K562 (cell line): ENCODE measurements at regions not wholly inside any gene's neighbourhood (a gene's known extent, or its start where the extent isn't known, plus 50 kb on each side); places are given as distances from the start of the nearest gene placed in this dataset.

Experiments used
- ATAC-seq: fragments of 200-7000 bp; cut with Tn5 transposase; 3 replicates; pipeline ENCODE4 v1.9.1; 2020; ENCODE audit warnings: moderate library complexity
- BruUV-seq: library from RNA; stranded (reverse); fragments of 400-500 nt; replicated peaks from 2 replicates; lab custom pipeline; 2021; lab: Mats Ljungman, UMichigan
- CTCF ChIA-PET: fragments of 300-600 bp; formaldehyde crosslinking; extraction: SDS; loops from one replicate; lab custom pipeline; 2021; ENCODE audit warnings: low intra/inter-chr PET ratio; lab: Yijun Ruan, JAX
- POLR2A ChIA-PET: fragments of 300-600, 350-650 bp; sonication (Branson Sonifier 250); formaldehyde crosslinking; extraction: SDS; loops from one replicate; lab custom pipeline; 2021; ENCODE audit warnings: antibody characterized with exemption, inconsistent platforms; lab: Yijun Ruan, JAX
- DNase-seq, 4 experiments: peaks; one replicate each; pipeline versions ENCODE4 v3.0.0 to v3.0.0-alpha.2; 2011 to 2018; ENCODE audit warnings: low spot score in 3 of 4, mixed read lengths in 3 of 4; ENCODE audit errors: extremely low read depth in 1 of 4
- FAIRE-seq: peaks from 2 replicates; lab custom pipeline; 2011; peaks lifted over from hg19 to GRCh38; lab: Jason Lieb, UNC
- H2AFZ ChIP-seq: 2 replicates; pipeline ENCODE4 v1.6.0; 2011; ENCODE audit warnings: low read depth, low read length, control low read depth, inconsistent platforms
- H3K27ac ChIP-seq: fragments of 200-600 bp; 3 replicates; pipeline ENCODE4 v1.8.0; 2011; ENCODE audit warnings: low read depth, mild to moderate bottlenecking, control low read depth, inconsistent platforms, low read length, moderate library complexity, mixed read lengths; ENCODE audit errors: extremely low read depth
- H3K27me3 ChIP-seq, 2 experiments: fragments of 300-600 bp in 1 of 2; 2 replicates in 1 of 2; 3 replicates in 1 of 2; pipeline versions ENCODE4 v1.6.0 to v1.8.0; 2011; ENCODE audit warnings: inconsistent platforms in 2 of 2, low read length in 2 of 2, mild to moderate bottlenecking in 1 of 2, mixed read lengths in 1 of 2, moderate library complexity in 1 of 2; ENCODE audit not compliant: control insufficient read depth in 2 of 2, insufficient read depth in 2 of 2
- H3K36me3 ChIP-seq: fragments of 300-600 bp; 3 replicates; pipeline ENCODE4 v1.8.0; 2011; ENCODE audit warnings: mild to moderate bottlenecking, low read length, inconsistent platforms; ENCODE audit not compliant: control insufficient read depth, insufficient read depth
- H3K4me1 ChIP-seq, 2 experiments: fragments of 200-600 bp in 1 of 2; replicated peaks in 1 of 2; 2 replicates in 1 of 2; 3 replicates in 1 of 2; pipeline versions ENCODE4 v1.5.1 to v1.8.0; 2011; ENCODE audit warnings: inconsistent platforms in 2 of 2, low read length in 2 of 2, mild to moderate bottlenecking in 1 of 2, mixed read lengths in 1 of 2, moderate library complexity in 1 of 2; ENCODE audit not compliant: control insufficient read depth in 2 of 2, insufficient read depth in 2 of 2
- H3K4me2 ChIP-seq: 2 replicates; pipeline ENCODE4 v1.6.1; 2011; ENCODE audit warnings: low read length, control low read depth, inconsistent platforms, mixed read lengths; ENCODE audit not compliant: insufficient read depth
- H3K4me3 ChIP-seq: fragments of 200-600 bp; sonication (generic), shearing (Covaris generic); 2 replicates; pipeline ENCODE4 v1.5.1; 2016; ENCODE audit warnings: control low read depth, inconsistent platforms
- H3K79me2 ChIP-seq: fragments of 200-600 bp; 3 replicates; pipeline ENCODE4 v1.8.0; 2011; ENCODE audit warnings: low read length, inconsistent platforms; ENCODE audit not compliant: control insufficient read depth, insufficient read depth
- H3K9ac ChIP-seq, 2 experiments: 2 replicates each; pipeline versions ENCODE4 v1.6.0 to v1.6.1; 2011; ENCODE audit warnings: low read depth in 2 of 2, low read length in 2 of 2, control low read depth in 1 of 2, inconsistent platforms in 1 of 2, mild to moderate bottlenecking in 1 of 2, mixed read lengths in 1 of 2; ENCODE audit not compliant: insufficient read depth in 1 of 2
- H3K9me1 ChIP-seq: one replicate; pipeline ENCODE4 v1.6.0; 2011; ENCODE audit warnings: inconsistent platforms, mild to moderate bottlenecking, low read length, moderate library complexity; ENCODE audit not compliant: control insufficient read depth, insufficient read depth
- H3K9me3 ChIP-seq: replicated peaks from 2 replicates; pipeline ENCODE4 v1.5.1; 2011; ENCODE audit warnings: low read depth, low read length, inconsistent platforms; ENCODE audit not compliant: control insufficient read depth, insufficient read depth
- H4K20me1 ChIP-seq: replicated peaks from 2 replicates; pipeline ENCODE4 v1.6.1; 2011; ENCODE audit warnings: low read length, inconsistent platforms, mixed read lengths; ENCODE audit not compliant: control insufficient read depth, insufficient read depth
- CBFA2T2 ChIP-seq: fragments of 450-650 bp; conservative IDR thresholded peaks from 2 replicates; pipeline ENCODE4 v1.6.1; 2017; ENCODE audit warnings: mild to moderate bottlenecking
- CREM ChIP-seq: IDR thresholded peaks from 2 replicates; pipeline ENCODE4 v1.6.1; 2014; ENCODE audit warnings: antibody characterized with exemption, low read depth
- CTCF ChIP-seq, 3 experiments: IDR thresholded peaks in 2 of 3; conservative IDR thresholded peaks in 1 of 3; 2 replicates each; pipeline ENCODE4 v1.5.1; 2011 to 2012; ENCODE audit warnings: low read length in 3 of 3, mild to moderate bottlenecking in 3 of 3, control low read depth in 2 of 3, improper control_type of control experiment in 1 of 3, inconsistent platforms in 1 of 3, low read depth in 1 of 3, mixed read lengths in 1 of 3, moderate library complexity in 1 of 3; ENCODE audit not compliant: insufficient read depth in 2 of 3
- FOXK1 ChIP-seq: sonication (generic); formaldehyde crosslinking; IDR thresholded peaks from 2 replicates; pipeline ENCODE4 v1.8.0; 2022; ENCODE audit warnings: missing genetic modification reagents, mild to moderate bottlenecking, borderline replicate concordance
- ZNF507 ChIP-seq: conservative IDR thresholded peaks from 2 replicates; pipeline ENCODE4 v1.6.1; 2017; ENCODE audit warnings: missing genetic modification characterization, missing compliant biosample characterization
- WGBS: fragments of 100-300 bp; shearing (Covaris generic); methylation state at CpG from one replicate; pipeline ENCODE4 v1.1.6; 2016; ENCODE audit warnings: low coverage, mixed read lengths; ENCODE audit not compliant: insufficient coverage; ENCODE audit errors: missing lambda C conversion rate; 5-methylcytosine and 5-hydroxymethylcytosine counted together
- in situ Hi-C: fragments of 300-500 bp; cut with MboI; formaldehyde crosslinking; loops from 4 replicates; pipeline ENCODE4 v1.15.0; 2018; ENCODE audit warnings: inconsistent platforms, mixed read lengths
- intact Hi-C: fragments of 100-400 bp; cut with micrococcal nuclease; formaldehyde crosslinking; loops from 2 replicates; pipeline ENCODE4 v1.14.2; 2022

- no peaks in the 10 kb centered on the region for H3K9me3 ChIP-seq
- ChIA-PET CTCF (no interaction called here), POLR2A (interaction anchor here (1.4 kb wide), 1 partner anchor 75 kb away, joined by 5 read pairs; no protein-coding TSS in a partner anchor)
- no peak for ATAC-seq
- H3K4me2 ChIP-seq = no peak overlapping the region
- DNase-seq = no peak
- H3K4me1 ChIP-seq = peaks cover 0 to 4% of the 10 kb centered on the region in 2 experiments; a peak in 3 of 5 replicates
- peaks cover 5 to 8% of the 10 kb centered on the region in 2 experiments; a peak in 2 of 5 replicates for H3K27me3 ChIP-seq
- no peak overlapping the region for H3K9ac ChIP-seq
- FAIRE-seq = no peak
- TF ChIP-seq ZNF507 (tag) = no peak
- TF ChIP-seq CBFA2T2 = no peak
- no peak for TF ChIP-seq FOXK1
- no peak for TF ChIP-seq CREM
- TF ChIP-seq CTCF (IDR thresholded peaks at IDR 0.05 in 2 of 3, conservative IDR thresholded peaks at IDR 0.05 in 1 of 3; ENCODE audit: insufficient read depth in 2 of 3, low read depth in 1 of 3, low read length in 3 of 3) = no peak
- TF ChIP-seq, all 486 proteins: peak for 0
- Histone ChIP-seq H3K36me3 (no peaks in the 10 kb centered on the region), H3K79me2 (no peaks in the 10 kb centered on the region), H2AFZ (no peak overlapping the region), H4K20me1 (no peaks in the 10 kb centered on the region), H3K4me3 (no peak overlapping the region), H3K27ac (no peak overlapping the region), H3K9me1 (no peaks in the 10 kb centered on the region)
- in situ Hi-C loops = no loop called here
- WGBS = 16% methylated on average over 2 of the region's 2 CpGs
- intact Hi-C loops = no loop called here
- BruUV-seq = no TSS peak
Observed at GRCh38 chr6:14398953-14399352, 281.4 kb downstream of the CD83 start.
